GM12892 (cell line): ENCODE measurements at regions not wholly inside any gene's neighbourhood (a gene's known extent, or its start where the extent isn't known, plus 50 kb on each side); places are given as distances from the start of the nearest gene placed in this dataset.

Experiments
- POLR2A ChIP-seq: IDR thresholded peaks from 2 replicates; pipeline ENCODE4 v1.6.1; 2011; ENCODE audit warnings: low read depth, low read length, control low read depth
- POLR2AphosphoS5 ChIP-seq: IDR thresholded peaks from 2 replicates; pipeline ENCODE4 v1.6.1; 2011; ENCODE audit warnings: low read depth, low read length, control low read depth
- TAF1 ChIP-seq: IDR thresholded peaks from 2 replicates; pipeline ENCODE4 v1.6.1; 2011; ENCODE audit warnings: low read depth, mild to moderate bottlenecking, control low read depth, low read length, borderline replicate concordance

GRCh38 chr9:115615821-115616665 is 498.1 kb upstream of the TNC start:
- TF ChIP-seq TAF1 (no peak), POLR2AphosphoS5 (no peak), POLR2A (no peak)
